WERI-Rb-1 (cell line): ENCODE measurements at regions not wholly inside any gene's neighbourhood (a gene's known extent, or its start where the extent isn't known, plus 50 kb on each side); places are given as distances from the start of the nearest gene placed in this dataset.
"Not testable (repeated sequence)": the region's sequence is repeated elsewhere in the genome, so short reads cannot be mapped to it uniquely, and the experiment has no call there.

Source experiments
- DNase-seq: peaks from one replicate; pipeline ENCODE4 v3.0.0-alpha.2; 2020
- H3K27ac ChIP-seq: fragments of 250-450 bp; sonication (Bioruptor Pico); 2 replicates; pipeline ENCODE4 v1.5.1; 2020; ENCODE audit warnings: mild to moderate bottlenecking, moderate library complexity
- H3K27me3 ChIP-seq: fragments of 250-450 bp; sonication (Bioruptor Pico); 2 replicates; pipeline ENCODE4 v1.5.1; 2021; ENCODE audit warnings: mild to moderate bottlenecking, low read depth, moderate library complexity; ENCODE audit not compliant: insufficient read depth, severe bottlenecking
- H3K36me3 ChIP-seq: fragments of 250-450 bp; sonication (Bioruptor Pico); 2 replicates; pipeline ENCODE4 v1.5.1; 2020; ENCODE audit warnings: mild to moderate bottlenecking, moderate library complexity
- H3K4me3 ChIP-seq: 2 replicates; pipeline ENCODE4 v1.5.1; 2011; ENCODE audit warnings: low read depth, mild to moderate bottlenecking, control low read depth, low read length
- H3K9me3 ChIP-seq: fragments of 250-450 bp; sonication (Bioruptor Pico); 2 replicates; pipeline ENCODE4 v1.5.1; 2021; ENCODE audit warnings: mild to moderate bottlenecking, moderate library complexity; ENCODE audit not compliant: severe bottlenecking
- CTCF ChIP-seq: IDR thresholded peaks from 2 replicates; pipeline ENCODE4 v1.5.1; 2011; ENCODE audit warnings: low read depth, mild to moderate bottlenecking, control low read depth, inconsistent platforms, low read length

- H3K27me3 ChIP-seq = no peaks in the 10 kb centered on the region
- no peak for TF ChIP-seq CTCF
Measured at GRCh38 chr6:27747637-27748036, 164.6 kb downstream of the OR2B2 start.

GRCh38 chr6:27746860-27747259 lies 165.3 kb downstream of the OR2B2 start:
- H3K4me3 ChIP-seq, H3K27ac ChIP-seq, H3K27me3 ChIP-seq, H3K36me3 ChIP-seq, DNase-seq, H3K9me3 ChIP-seq: not testable (repeated sequence)

More at GRCh38 chr6:27747637-27748036, 164.6 kb downstream of the OR2B2 start:
- Histone ChIP-seq H3K36me3 (no peaks in the 10 kb centered on the region), H3K4me3 (no peak overlapping the region), H3K9me3 (no peaks in the 10 kb centered on the region), H3K27ac (no peak overlapping the region)
- DNase-seq = no peak

GRCh38 chr6:27743787-27744186 lies 168.4 kb downstream of the OR2B2 start:
- no peak for TF ChIP-seq CTCF
- Histone ChIP-seq H3K4me3 (no peak overlapping the region), H3K27ac (no peak overlapping the region), H3K36me3 (no peaks in the 10 kb centered on the region), H3K9me3 (no peaks in the 10 kb centered on the region), H3K27me3 (no peaks in the 10 kb centered on the region)
- no peak for DNase-seq

- no peak for TF ChIP-seq CTCF
- no peaks in the 10 kb centered on the region for H3K27me3 ChIP-seq
Measured at GRCh38 chr6:27742833-27743573, 169.2 kb downstream of the OR2B2 start.

GRCh38 chr6:27739902-27740301 lies 172.3 kb downstream of the OR2B2 start:
- H3K27ac ChIP-seq, H3K4me3 ChIP-seq, H3K9me3 ChIP-seq, DNase-seq, H3K36me3 ChIP-seq: not testable (repeated sequence)
- H3K27me3 ChIP-seq = peaks cover 11% of the 10 kb centered on the region

More at GRCh38 chr6:27742833-27743573, 169.2 kb downstream of the OR2B2 start:
- Histone ChIP-seq H3K4me3 (no peak overlapping the region), H3K36me3 (no peaks in the 10 kb centered on the region), H3K27ac (no peak overlapping the region), H3K9me3 (no peaks in the 10 kb centered on the region)
- DNase-seq = no peak

GRCh38 chr6:27736686-27737085 lies 175.5 kb downstream of the OR2B2 start:
- Histone ChIP-seq H3K27ac (no peak overlapping the region), H3K27me3 (peaks cover 25% of the 10 kb centered on the region), H3K36me3 (no peaks in the 10 kb centered on the region), H3K9me3 (no peaks in the 10 kb centered on the region), H3K4me3 (no peak overlapping the region)
- no peak for TF ChIP-seq CTCF
- DNase-seq = no peak

- Histone ChIP-seq H3K27me3 (peaks cover 39% of the 10 kb centered on the region), H3K36me3 (no peaks in the 10 kb centered on the region), H3K27ac (no peak overlapping the region), H3K9me3 (no peaks in the 10 kb centered on the region), H3K4me3 (no peak overlapping the region)
- no peak for DNase-seq
- no peak for TF ChIP-seq CTCF
Measured at GRCh38 chr6:27728442-27728841, 183.8 kb downstream of the OR2B2 start.
